HepG2 (cell line): ENCODE measurements at regions not wholly inside any gene's neighbourhood (a gene's known extent, or its start where the extent isn't known, plus 50 kb on each side); places are given as distances from the start of the nearest gene placed in this dataset.

ENCODE experiments used
- ATAC-seq: fragments of 200-7000 bp; cut with Tn5 transposase; 3 replicates; pipeline ENCODE4 v1.9.1; 2020; ENCODE audit warnings: mild to moderate bottlenecking, moderate library complexity
- BruUV-seq: library from RNA; stranded (reverse); fragments of 400-500 nt; replicated peaks from 2 replicates; lab custom pipeline; 2021; lab: Mats Ljungman, UMichigan
- CTCF ChIA-PET: fragments of 300-600 bp; formaldehyde crosslinking; extraction: SDS; loops from one replicate; lab custom pipeline; 2021; ENCODE audit warnings: low total read pairs, inconsistent platforms, low intra/inter-chr PET ratio; lab: Yijun Ruan, JAX
- POLR2A ChIA-PET: fragments of 350-600 bp; sonication (Branson Sonifier 250); formaldehyde crosslinking; loops from one replicate; lab custom pipeline; 2020; ENCODE audit warnings: antibody characterized with exemption, inconsistent platforms; lab: Yijun Ruan, JAX
- DNase-seq: peaks from one replicate; pipeline ENCODE4 v3.0.0-alpha.2; 2015; ENCODE audit warnings: low spot score
- FAIRE-seq: peaks from 3 replicates; lab custom pipeline; 2011; peaks lifted over from hg19 to GRCh38; lab: Jason Lieb, UNC
- H2AFZ ChIP-seq: one replicate; pipeline ENCODE4 v1.6.1; 2011; ENCODE audit warnings: low read length, inconsistent platforms
- H3K27ac ChIP-seq: fragments of 300-600 bp; 3 replicates; pipeline ENCODE4 v1.8.0; 2011; ENCODE audit warnings: mixed run types, mild to moderate bottlenecking, mixed read lengths, low read length, inconsistent platforms; ENCODE audit not compliant: insufficient read depth; ENCODE audit errors: extremely low read length
- H3K27me3 ChIP-seq, 2 experiments: fragments of 200-600 bp in 1 of 2; 2 replicates in 1 of 2; 3 replicates in 1 of 2; pipeline versions ENCODE4 v1.6.0 to v1.8.0; 2011; ENCODE audit warnings: low read length in 2 of 2, mild to moderate bottlenecking in 2 of 2, moderate library complexity in 2 of 2, inconsistent platforms in 1 of 2; ENCODE audit not compliant: insufficient read depth in 2 of 2, control insufficient read depth in 1 of 2
- H3K36me3 ChIP-seq, 2 experiments: fragments of 200-600 bp in 1 of 2; replicated peaks in 1 of 2; 2 replicates in 1 of 2; 3 replicates in 1 of 2; pipeline versions ENCODE4 v1.5.1 to v1.8.0; 2011; ENCODE audit warnings: low read length in 2 of 2, inconsistent platforms in 1 of 2; ENCODE audit not compliant: insufficient read depth in 2 of 2, control insufficient read depth in 1 of 2
- H3K4me1 ChIP-seq: 2 replicates; pipeline ENCODE4 v1.5.1; 2012; ENCODE audit warnings: low read length, inconsistent platforms; ENCODE audit not compliant: insufficient read depth
- H3K4me2 ChIP-seq: 2 replicates; pipeline ENCODE4 v1.6.0; 2011; ENCODE audit warnings: low read depth, low read length, inconsistent platforms
- H3K4me3 ChIP-seq, 3 experiments: fragments of 200-600 bp in 1 of 3; sonication (generic), shearing (Covaris generic) in 1 of 3; replicated peaks in 1 of 3; 2 replicates each; pipeline ENCODE4 v1.5.1; 2011 to 2016; ENCODE audit warnings: low read length in 3 of 3, inconsistent platforms in 2 of 3, low read depth in 2 of 3, mild to moderate bottlenecking in 2 of 3, control low read depth in 1 of 3, mixed read lengths in 1 of 3; ENCODE audit not compliant: insufficient read depth in 1 of 3
- H3K79me2 ChIP-seq: one replicate; pipeline ENCODE4 v1.6.1; 2011; ENCODE audit warnings: low read length, inconsistent platforms; ENCODE audit not compliant: insufficient read depth
- H3K9ac ChIP-seq: 2 replicates; pipeline ENCODE4 v1.6.0; 2011; ENCODE audit warnings: mild to moderate bottlenecking, low read depth, low read length, inconsistent platforms; ENCODE audit not compliant: insufficient read depth
- H3K9me3 ChIP-seq: 2 replicates; pipeline ENCODE4 v1.5.1; 2012; ENCODE audit warnings: mild to moderate bottlenecking, low read length
- H4K20me1 ChIP-seq: 2 replicates; pipeline ENCODE4 v1.6.0; 2011; ENCODE audit warnings: inconsistent platforms, mild to moderate bottlenecking, low read length, moderate library complexity; ENCODE audit not compliant: insufficient read depth
- ZNF180 ChIP-seq: sonication (generic); formaldehyde crosslinking; IDR thresholded peaks from 2 replicates; pipeline ENCODE4 v1.4.0; 2020; ENCODE audit warnings: low read depth, missing genetic modification reagents, borderline replicate concordance
- ZNF549 ChIP-seq: sonication (generic); formaldehyde crosslinking; IDR thresholded peaks from 2 replicates; pipeline ENCODE4 v1.5.0; 2020; ENCODE audit warnings: missing genetic modification reagents
- ZNF577 ChIP-seq: sonication (generic); formaldehyde crosslinking; IDR thresholded peaks from 2 replicates; pipeline ENCODE4 v1.4.0; 2020; ENCODE audit warnings: mild to moderate bottlenecking, low read depth, missing genetic modification reagents, borderline replicate concordance
- WGBS: methylation state at CpG from one replicate; pipeline ENCODE4 v1.1.6; 2017; ENCODE audit warnings: low lambda C conversion rate; 5-methylcytosine and 5-hydroxymethylcytosine counted together
- in situ Hi-C: cut with HindIII; loops from 2 replicates; pipeline ENCODE4 v1.10.0; 2017; ENCODE audit warnings: low pct_unique_long_range_greater_than_20kb; ENCODE audit not compliant: extremely low pct_ligation_motif_present
- intact Hi-C: fragments of 100-400 bp; cut with micrococcal nuclease; formaldehyde crosslinking; loops from one replicate; pipeline ENCODE4 v1.10.0; 2022; ENCODE audit not compliant: unreplicated experiment
- TF ChIP-seq, protein P1 (sequence below): sonication (generic); formaldehyde crosslinking; IDR thresholded peaks from 2 replicates; pipeline ENCODE4 v1.4.0; 2020; ENCODE audit warnings: missing genetic modification reagents, mild to moderate bottlenecking, borderline replicate concordance
- TF ChIP-seq, protein P2 (sequence below): sonication (generic); formaldehyde crosslinking; IDR thresholded peaks from 2 replicates; pipeline ENCODE4 v1.5.1; 2020; ENCODE audit warnings: missing genetic modification reagents, mild to moderate bottlenecking, borderline replicate concordance

DNA sequence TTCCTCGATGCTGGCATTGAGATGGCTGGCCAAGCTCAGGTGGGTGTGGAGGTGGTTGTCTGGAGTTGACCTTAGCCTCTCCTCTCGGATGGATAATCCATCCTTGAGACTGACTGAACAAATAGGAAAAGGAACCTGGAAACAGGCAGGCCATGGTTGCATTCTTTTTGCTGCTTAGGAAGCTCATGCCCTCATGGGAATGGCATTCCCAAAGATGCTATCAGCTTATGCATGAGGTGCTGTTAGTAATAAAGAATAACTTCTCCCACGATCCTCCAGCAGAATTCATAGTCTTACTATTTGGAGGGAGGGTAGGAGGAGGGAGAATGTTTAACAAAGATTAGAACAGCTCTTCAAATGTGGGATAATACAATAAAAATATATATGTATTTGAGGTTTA is 303.0 kb upstream of the TPM1 start:
- intact Hi-C loops, result no loop called here
- no peak overlapping the region for H3K4me2 ChIP-seq
- TF ChIP-seq ZNF577, result no peak
- no peak for TF ChIP-seq ZNF549 (CRISPR knock-in tag)
- TF ChIP-seq, protein P1, sequence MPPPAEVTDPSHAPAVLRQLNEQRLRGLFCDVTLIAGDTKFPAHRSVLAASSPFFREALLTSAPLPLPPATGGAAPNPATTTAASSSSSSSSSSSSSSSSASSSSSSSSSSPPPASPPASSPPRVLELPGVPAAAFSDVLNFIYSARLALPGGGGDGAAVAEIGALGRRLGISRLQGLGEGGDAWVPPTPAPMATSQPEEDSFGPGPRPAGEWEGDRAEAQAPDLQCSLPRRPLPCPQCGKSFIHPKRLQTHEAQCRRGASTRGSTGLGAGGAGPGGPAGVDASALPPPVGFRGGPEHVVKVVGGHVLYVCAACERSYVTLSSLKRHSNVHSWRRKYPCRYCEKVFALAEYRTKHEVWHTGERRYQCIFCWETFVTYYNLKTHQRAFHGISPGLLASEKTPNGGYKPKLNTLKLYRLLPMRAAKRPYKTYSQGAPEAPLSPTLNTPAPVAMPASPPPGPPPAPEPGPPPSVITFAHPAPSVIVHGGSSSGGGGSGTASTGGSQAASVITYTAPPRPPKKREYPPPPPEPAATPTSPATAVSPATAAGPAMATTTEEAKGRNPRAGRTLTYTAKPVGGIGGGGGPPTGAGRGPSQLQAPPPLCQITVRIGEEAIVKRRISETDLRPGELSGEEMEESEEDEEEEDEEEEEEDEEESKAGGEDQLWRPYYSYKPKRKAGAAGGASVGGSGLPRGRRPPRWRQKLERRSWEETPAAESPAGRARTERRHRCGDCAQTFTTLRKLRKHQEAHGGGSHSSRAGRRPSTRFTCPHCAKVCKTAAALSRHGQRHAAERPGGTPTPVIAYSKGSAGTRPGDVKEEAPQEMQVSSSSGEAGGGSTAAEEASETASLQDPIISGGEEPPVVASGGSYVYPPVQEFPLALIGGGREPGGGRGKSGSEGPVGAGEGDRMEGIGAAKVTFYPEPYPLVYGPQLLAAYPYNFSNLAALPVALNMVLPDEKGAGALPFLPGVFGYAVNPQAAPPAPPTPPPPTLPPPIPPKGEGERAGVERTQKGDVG, result no peak
- TF ChIP-seq ZNF180 (CRISPR knock-in tag), result no peak
- TF ChIP-seq, protein P2, sequence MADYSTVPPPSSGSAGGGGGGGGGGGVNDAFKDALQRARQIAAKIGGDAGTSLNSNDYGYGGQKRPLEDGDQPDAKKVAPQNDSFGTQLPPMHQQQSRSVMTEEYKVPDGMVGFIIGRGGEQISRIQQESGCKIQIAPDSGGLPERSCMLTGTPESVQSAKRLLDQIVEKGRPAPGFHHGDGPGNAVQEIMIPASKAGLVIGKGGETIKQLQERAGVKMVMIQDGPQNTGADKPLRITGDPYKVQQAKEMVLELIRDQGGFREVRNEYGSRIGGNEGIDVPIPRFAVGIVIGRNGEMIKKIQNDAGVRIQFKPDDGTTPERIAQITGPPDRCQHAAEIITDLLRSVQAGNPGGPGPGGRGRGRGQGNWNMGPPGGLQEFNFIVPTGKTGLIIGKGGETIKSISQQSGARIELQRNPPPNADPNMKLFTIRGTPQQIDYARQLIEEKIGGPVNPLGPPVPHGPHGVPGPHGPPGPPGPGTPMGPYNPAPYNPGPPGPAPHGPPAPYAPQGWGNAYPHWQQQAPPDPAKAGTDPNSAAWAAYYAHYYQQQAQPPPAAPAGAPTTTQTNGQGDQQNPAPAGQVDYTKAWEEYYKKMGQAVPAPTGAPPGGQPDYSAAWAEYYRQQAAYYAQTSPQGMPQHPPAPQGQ (CRISPR knock-in tag), result no peak
- H3K9me3 ChIP-seq, result no peaks in the 10 kb centered on the region
- H3K79me2 ChIP-seq, result no peaks in the 10 kb centered on the region
- H3K27me3 ChIP-seq, result no peaks in the 10 kb centered on the region
- in situ Hi-C loops, result no loop called here
- POLR2A ChIA-PET, result interaction anchor here (0.7 kb wide), 1 partner anchor 166 kb away, joined by 3 read pairs; no protein-coding TSS in a partner anchor
- no peak overlapping the region for H3K9ac ChIP-seq
- H3K27ac ChIP-seq, result no peak overlapping the region
- no peak overlapping the region for H2AFZ ChIP-seq
- CTCF ChIA-PET, result no interaction called here
- H4K20me1 ChIP-seq, result no peaks in the 10 kb centered on the region
- FAIRE-seq, result no peak
- ATAC-seq, result no peak
- BruUV-seq, result no TSS peak
- no peak for DNase-seq
- no peak overlapping the region for H3K4me3 ChIP-seq
- H3K36me3 ChIP-seq, result peaks cover 0 to 2% of the 10 kb centered on the region in 2 experiments; a peak in 2 of 5 replicates
- peaks cover 11% of the 10 kb centered on the region; the same call in 1 of the 2 replicates for H3K4me1 ChIP-seq
- WGBS, result 76% methylated on average over 3 of the region's 3 CpGs
